Liver (tissue), 3 donors: ENCODE measurements at regions not wholly inside any gene's neighbourhood (a gene's known extent, or its start where the extent isn't known, plus 50 kb on each side); places are given as distances from the start of the nearest gene placed in this dataset.

Experiments used
- FOXA1 ChIP-seq: IDR thresholded peaks from 2 replicates; pipeline ENCODE4 v1.6.1; 2016; ENCODE audit warnings: antibody characterized with exemption
- RAD21 ChIP-seq, 2 donors: IDR thresholded peaks; 2 replicates each; pipeline ENCODE4 v1.6.1; 2016; ENCODE audit warnings: antibody characterized with exemption in 2 of 2, mild to moderate bottlenecking in 2 of 2
- SP1 ChIP-seq: IDR thresholded peaks from 2 replicates; pipeline ENCODE4 v1.6.1; 2018; ENCODE audit warnings: antibody characterized with exemption, mild to moderate bottlenecking
- TAF1 ChIP-seq: conservative IDR thresholded peaks from 2 replicates; pipeline ENCODE4 v1.6.1; 2016; ENCODE audit warnings: antibody characterized with exemption, mild to moderate bottlenecking
- YY1 ChIP-seq: IDR thresholded peaks from 2 replicates; pipeline ENCODE4 v1.6.1; 2016; ENCODE audit warnings: antibody characterized with exemption, mild to moderate bottlenecking
- TF ChIP-seq, protein P1 (sequence below): fragments of 150-350 bp; IDR thresholded peaks from 2 replicates; pipeline ENCODE4 v1.5.1; 2017; ENCODE audit warnings: improper control_type of control experiment, low read depth, low read length; ENCODE audit not compliant: missing input control
- TF ChIP-seq, protein P2 (sequence below): IDR thresholded peaks from 2 replicates; pipeline ENCODE4 v1.6.1; 2016; ENCODE audit warnings: antibody characterized with exemption, mild to moderate bottlenecking
- TF ChIP-seq, protein P3 (sequence below): IDR thresholded peaks from 2 replicates; pipeline ENCODE4 v1.6.1; 2016; ENCODE audit warnings: antibody characterized with exemption
- TF ChIP-seq, protein P4 (sequence below): IDR thresholded peaks from 2 replicates; pipeline ENCODE4 v1.6.1; 2016; ENCODE audit warnings: antibody characterized with exemption
- TF ChIP-seq, protein P5 (sequence below): IDR thresholded peaks from 2 replicates; pipeline ENCODE4 v1.6.1; 2016; ENCODE audit warnings: antibody characterized with exemption
- donor health status: healthy.
- donor health status: healthy.

DNA sequence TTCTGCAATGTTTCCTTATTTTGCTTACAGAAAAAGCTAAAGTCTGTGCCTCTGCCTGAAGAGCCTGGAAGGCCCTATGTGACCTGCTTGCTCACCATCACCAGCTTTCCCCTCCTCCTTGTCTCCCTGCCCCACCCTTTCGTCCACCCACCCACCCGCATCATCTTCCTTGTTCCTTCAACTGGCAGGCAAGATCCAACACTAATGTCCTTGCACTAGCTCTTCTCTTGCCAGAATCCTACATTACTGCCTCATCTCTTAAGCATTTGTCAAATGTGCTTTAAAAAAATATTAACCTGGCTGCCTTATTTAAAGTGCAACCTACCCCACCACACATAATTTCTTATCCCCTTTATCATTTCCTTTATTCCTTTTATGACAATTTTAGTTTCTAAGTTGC, 165.1 kb upstream of the PPP3CA start:
- TF ChIP-seq, protein P1, sequence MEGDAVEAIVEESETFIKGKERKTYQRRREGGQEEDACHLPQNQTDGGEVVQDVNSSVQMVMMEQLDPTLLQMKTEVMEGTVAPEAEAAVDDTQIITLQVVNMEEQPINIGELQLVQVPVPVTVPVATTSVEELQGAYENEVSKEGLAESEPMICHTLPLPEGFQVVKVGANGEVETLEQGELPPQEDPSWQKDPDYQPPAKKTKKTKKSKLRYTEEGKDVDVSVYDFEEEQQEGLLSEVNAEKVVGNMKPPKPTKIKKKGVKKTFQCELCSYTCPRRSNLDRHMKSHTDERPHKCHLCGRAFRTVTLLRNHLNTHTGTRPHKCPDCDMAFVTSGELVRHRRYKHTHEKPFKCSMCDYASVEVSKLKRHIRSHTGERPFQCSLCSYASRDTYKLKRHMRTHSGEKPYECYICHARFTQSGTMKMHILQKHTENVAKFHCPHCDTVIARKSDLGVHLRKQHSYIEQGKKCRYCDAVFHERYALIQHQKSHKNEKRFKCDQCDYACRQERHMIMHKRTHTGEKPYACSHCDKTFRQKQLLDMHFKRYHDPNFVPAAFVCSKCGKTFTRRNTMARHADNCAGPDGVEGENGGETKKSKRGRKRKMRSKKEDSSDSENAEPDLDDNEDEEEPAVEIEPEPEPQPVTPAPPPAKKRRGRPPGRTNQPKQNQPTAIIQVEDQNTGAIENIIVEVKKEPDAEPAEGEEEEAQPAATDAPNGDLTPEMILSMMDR: no peak
- TF ChIP-seq FOXA1 (no peak), TAF1 (no peak), RAD21 (IDR thresholded peaks at IDR 0.05) (no peak), SP1 (no peak), YY1 (no peak)
- TF ChIP-seq, protein P2, sequence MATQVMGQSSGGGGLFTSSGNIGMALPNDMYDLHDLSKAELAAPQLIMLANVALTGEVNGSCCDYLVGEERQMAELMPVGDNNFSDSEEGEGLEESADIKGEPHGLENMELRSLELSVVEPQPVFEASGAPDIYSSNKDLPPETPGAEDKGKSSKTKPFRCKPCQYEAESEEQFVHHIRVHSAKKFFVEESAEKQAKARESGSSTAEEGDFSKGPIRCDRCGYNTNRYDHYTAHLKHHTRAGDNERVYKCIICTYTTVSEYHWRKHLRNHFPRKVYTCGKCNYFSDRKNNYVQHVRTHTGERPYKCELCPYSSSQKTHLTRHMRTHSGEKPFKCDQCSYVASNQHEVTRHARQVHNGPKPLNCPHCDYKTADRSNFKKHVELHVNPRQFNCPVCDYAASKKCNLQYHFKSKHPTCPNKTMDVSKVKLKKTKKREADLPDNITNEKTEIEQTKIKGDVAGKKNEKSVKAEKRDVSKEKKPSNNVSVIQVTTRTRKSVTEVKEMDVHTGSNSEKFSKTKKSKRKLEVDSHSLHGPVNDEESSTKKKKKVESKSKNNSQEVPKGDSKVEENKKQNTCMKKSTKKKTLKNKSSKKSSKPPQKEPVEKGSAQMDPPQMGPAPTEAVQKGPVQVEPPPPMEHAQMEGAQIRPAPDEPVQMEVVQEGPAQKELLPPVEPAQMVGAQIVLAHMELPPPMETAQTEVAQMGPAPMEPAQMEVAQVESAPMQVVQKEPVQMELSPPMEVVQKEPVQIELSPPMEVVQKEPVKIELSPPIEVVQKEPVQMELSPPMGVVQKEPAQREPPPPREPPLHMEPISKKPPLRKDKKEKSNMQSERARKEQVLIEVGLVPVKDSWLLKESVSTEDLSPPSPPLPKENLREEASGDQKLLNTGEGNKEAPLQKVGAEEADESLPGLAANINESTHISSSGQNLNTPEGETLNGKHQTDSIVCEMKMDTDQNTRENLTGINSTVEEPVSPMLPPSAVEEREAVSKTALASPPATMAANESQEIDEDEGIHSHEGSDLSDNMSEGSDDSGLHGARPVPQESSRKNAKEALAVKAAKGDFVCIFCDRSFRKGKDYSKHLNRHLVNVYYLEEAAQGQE: no peak
- TF ChIP-seq, protein P3, sequence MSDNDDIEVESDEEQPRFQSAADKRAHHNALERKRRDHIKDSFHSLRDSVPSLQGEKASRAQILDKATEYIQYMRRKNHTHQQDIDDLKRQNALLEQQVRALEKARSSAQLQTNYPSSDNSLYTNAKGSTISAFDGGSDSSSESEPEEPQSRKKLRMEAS: no peak
- TF ChIP-seq, protein P4, sequence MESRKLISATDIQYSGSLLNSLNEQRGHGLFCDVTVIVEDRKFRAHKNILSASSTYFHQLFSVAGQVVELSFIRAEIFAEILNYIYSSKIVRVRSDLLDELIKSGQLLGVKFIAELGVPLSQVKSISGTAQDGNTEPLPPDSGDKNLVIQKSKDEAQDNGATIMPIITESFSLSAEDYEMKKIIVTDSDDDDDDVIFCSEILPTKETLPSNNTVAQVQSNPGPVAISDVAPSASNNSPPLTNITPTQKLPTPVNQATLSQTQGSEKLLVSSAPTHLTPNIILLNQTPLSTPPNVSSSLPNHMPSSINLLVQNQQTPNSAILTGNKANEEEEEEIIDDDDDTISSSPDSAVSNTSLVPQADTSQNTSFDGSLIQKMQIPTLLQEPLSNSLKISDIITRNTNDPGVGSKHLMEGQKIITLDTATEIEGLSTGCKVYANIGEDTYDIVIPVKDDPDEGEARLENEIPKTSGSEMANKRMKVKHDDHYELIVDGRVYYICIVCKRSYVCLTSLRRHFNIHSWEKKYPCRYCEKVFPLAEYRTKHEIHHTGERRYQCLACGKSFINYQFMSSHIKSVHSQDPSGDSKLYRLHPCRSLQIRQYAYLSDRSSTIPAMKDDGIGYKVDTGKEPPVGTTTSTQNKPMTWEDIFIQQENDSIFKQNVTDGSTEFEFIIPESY: no peak
- TF ChIP-seq, protein P5, sequence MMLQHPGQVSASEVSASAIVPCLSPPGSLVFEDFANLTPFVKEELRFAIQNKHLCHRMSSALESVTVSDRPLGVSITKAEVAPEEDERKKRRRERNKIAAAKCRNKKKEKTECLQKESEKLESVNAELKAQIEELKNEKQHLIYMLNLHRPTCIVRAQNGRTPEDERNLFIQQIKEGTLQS: no peak
